ENCODE measurements at regions not wholly inside any gene's neighbourhood (a gene's known extent, or its start where the extent isn't known, plus 50 kb on each side); places are given as distances from the start of the nearest gene placed in this dataset.
"Not testable (repeated sequence)": the region's sequence is repeated elsewhere in the genome, so short reads cannot be mapped to it uniquely, and the experiment has no call there.

DNA sequence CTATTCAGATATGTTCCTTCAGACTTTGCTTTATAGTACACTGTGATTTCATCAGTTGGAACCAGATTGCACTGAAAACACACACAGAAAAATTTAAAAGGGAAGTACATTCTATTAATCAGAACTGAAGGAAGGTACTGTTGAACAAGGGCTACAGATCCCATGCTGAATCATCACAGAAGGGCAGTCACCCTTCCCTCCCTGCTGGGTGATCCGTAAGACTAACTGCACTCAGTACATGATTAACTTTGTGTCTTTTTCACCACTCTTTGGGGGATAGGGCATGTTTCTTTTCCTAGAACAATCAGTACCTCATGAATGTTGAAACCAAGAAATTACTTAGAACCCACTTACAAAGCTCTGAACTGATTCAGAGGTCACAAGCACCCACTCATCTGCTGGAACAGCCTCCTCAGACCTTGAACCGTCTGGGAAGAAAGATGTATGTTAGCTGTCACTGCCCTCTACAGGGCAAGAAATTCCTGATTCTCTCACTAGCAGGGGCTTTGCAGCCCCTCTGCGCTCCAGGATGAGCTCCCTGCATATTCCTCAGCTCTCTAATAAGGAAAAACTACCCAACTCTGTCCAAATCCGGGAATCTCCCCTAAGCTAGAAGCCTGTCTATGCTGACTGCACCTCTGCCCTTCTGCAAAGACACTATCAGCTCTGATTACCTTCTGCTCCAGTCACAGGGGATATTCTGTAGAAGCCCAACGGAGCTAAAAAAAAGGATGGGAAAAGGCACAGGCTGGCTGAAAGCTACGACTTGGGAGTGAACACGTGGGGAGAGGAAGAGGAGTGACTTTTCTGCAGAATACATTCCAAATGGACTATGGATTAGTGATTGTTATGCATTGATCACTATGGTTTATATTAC, 51.0 kb downstream of the IARS1 start:
- DNase-seq: no peak

GRCh38 chr9:92236915-92237314, 56.6 kb downstream of the IARS1 start:
- no peak for DNase-seq

More for the DNA sequence above, 51.0 kb downstream of the IARS1 start:
- TF ChIP-seq POLR2A (IDR thresholded peaks at IDR 0.05; ENCODE audit: low read length) (no peak), GATA1 (IDR thresholded peaks at IDR 0.05; ENCODE audit: low read depth, low read length) (no peak)

DNA sequence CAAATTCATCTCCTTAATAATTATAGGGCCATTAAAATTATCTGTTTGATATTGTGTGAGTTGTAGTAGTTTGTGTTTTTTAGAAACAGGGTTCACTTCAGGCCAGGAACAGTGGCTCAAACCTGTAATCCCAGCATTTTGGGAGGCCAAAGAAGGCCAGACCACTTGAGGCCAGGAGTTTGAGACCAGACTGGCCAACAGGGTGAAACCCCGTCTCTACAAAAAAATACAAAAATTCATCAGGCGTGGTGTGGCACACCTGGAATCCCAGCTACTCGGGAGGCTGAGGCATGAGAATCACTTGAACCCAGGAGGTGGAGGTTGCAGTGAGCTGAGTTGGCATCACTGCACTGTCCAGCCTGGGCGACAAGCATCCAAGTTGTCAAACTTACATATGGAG, 57.0 kb downstream of the IARS1 start:
- TF ChIP-seq POLR2A (IDR thresholded peaks at IDR 0.05; ENCODE audit: low read length) (no peak), GATA1 (IDR thresholded peaks at IDR 0.05; ENCODE audit: low read depth, low read length) (no peak)
- DNase-seq: no peak

More at GRCh38 chr9:92236915-92237314, 56.6 kb downstream of the IARS1 start:
- TF ChIP-seq POLR2A (IDR thresholded peaks at IDR 0.05; ENCODE audit: low read length) (no peak), GATA1 (IDR thresholded peaks at IDR 0.05; ENCODE audit: low read depth, low read length) (no peak)

DNA sequence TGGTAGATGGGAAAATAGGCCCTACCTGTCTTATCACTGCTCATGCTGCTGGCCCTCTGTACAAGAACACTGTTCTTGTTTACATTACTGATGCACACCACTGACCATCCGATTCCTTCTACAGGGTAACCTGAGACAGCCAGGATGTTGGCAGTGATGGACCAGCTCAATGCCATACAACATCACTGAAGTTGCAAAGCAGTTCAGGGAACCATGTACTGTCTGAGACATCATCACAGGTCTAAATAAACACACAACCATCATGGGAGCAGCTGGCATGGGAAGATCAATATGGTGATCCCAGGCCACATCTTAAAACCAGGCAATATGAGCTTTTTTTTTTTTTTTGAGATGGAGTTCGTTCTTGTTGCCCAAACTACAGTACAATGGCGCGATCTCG, 59.0 kb downstream of the IARS1 start:
- TF ChIP-seq GATA1 (IDR thresholded peaks at IDR 0.05; ENCODE audit: low read depth, low read length): no peak
- DNase-seq: no peak

- no peak for TF ChIP-seq POLR2A (IDR thresholded peaks at IDR 0.05; ENCODE audit: low read length)
- TF ChIP-seq GATA1 (IDR thresholded peaks at IDR 0.05; ENCODE audit: low read depth, low read length): no peak
- no peak for DNase-seq
These were observed 61.3 kb downstream of the IARS1 start for GRCh38 chr9:92232190-92232589.

DNA sequence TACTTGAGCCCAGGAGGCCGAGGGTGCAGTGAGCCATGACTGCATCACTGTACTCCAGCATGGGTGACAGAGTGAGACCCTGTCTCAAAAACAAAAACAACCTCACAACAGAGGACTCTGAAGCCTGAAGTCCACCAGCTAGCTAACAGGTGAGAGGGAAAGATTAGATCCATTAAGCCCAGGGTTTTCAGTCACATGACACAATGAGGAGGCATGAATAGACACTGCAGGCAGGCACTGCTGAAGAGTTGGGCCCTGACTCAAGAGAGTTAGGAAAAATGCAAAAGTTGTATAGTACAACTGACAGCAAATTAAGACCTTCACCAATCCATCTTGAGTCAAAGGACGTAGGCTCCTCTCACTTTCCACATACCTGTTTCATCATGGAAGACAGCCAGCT, 64.9 kb downstream of the IARS1 start:
- DNase-seq: no peak
- TF ChIP-seq POLR2A (IDR thresholded peaks at IDR 0.05; ENCODE audit: low read length): no peak
- TF ChIP-seq GATA1 (IDR thresholded peaks at IDR 0.05; ENCODE audit: low read depth, low read length): no peak

DNA sequence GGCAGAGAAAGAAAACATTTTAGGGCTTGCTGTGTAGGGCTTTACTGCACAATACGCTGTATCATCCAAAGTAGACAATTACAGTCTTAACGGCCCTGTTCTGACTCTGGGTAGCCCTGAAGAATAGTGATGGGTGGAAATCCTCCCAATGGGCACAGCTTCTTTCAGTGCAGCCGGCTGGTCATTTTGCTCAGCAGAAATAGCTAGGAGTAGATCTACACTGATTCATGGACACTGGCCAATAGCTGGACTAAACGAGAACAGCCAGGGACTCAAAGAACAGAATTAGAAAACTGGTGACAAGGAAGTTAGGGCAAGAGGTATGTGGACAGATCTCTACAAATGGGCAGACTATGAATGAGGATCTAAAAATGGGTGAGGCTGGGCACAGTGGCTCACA, 69.3 kb downstream of the IARS1 start:
- DNase-seq: no peak
- TF ChIP-seq GATA1 (IDR thresholded peaks at IDR 0.05; ENCODE audit: low read depth, low read length) (no peak), POLR2A (IDR thresholded peaks at IDR 0.05; ENCODE audit: low read length) (no peak)

- no peak for DNase-seq
- TF ChIP-seq GATA1 (IDR thresholded peaks at IDR 0.05; ENCODE audit: low read depth, low read length) (no peak), POLR2A (IDR thresholded peaks at IDR 0.05; ENCODE audit: low read length) (no peak)
These were observed 69.7 kb downstream of the IARS1 start for GRCh38 chr9:92223758-92224157.

- no peak for TF ChIP-seq POLR2A (IDR thresholded peaks at IDR 0.05; ENCODE audit: low read length)
- no peak for TF ChIP-seq GATA1 (IDR thresholded peaks at IDR 0.05; ENCODE audit: low read depth, low read length)
- no peak for DNase-seq
These were observed 84.6 kb downstream of the IARS1 start for GRCh38 chr9:92208693-92209524.

- no peak for TF ChIP-seq POLR2A (IDR thresholded peaks at IDR 0.05; ENCODE audit: low read length)
- no peak for TF ChIP-seq GATA1 (IDR thresholded peaks at IDR 0.05; ENCODE audit: low read depth, low read length)
- DNase-seq: no peak
These were observed 87.0 kb downstream of the IARS1 start for GRCh38 chr9:92206488-92206887.

GRCh38 chr9:92203887-92204286, 88.7 kb upstream of the SPTLC1 start:
- not testable (repeated sequence) for DNase-seq

- DNase-seq: not testable (repeated sequence)
These were observed 83.0 kb upstream of the SPTLC1 start for GRCh38 chr9:92198237-92198636.

GRCh38 chr9:92196909-92197308, 81.7 kb upstream of the SPTLC1 start:
- TF ChIP-seq POLR2A (IDR thresholded peaks at IDR 0.05; ENCODE audit: low read length) (no peak), GATA1 (IDR thresholded peaks at IDR 0.05; ENCODE audit: low read depth, low read length) (no peak)
- no peak for DNase-seq

- DNase-seq: no peak
- TF ChIP-seq POLR2A (IDR thresholded peaks at IDR 0.05; ENCODE audit: low read length): no peak
- TF ChIP-seq GATA1 (IDR thresholded peaks at IDR 0.05; ENCODE audit: low read depth, low read length): no peak
These were observed 81.2 kb upstream of the SPTLC1 start for GRCh38 chr9:92196400-92196799.

DNA sequence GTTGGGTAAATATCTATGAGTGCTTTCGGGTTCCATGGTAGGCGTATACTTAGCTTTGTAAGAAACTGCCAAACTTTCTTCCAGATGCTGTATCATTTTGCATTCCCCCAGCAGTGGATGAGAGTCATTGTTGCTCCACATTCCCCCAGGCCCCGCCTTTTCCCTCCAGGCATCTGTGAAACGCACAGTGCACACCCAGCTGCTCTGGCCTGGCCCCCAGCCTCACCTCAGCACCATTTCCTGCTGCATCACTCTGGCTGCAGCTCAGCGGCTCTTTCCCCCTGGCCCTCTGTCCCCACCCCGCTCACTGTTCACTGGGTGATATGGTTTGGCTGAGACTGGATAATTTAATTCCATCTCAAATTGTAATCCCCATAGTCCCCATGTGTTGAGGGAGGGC, 76.6 kb upstream of the SPTLC1 start:
- no peak for DNase-seq
- TF ChIP-seq GATA1 (IDR thresholded peaks at IDR 0.05; ENCODE audit: low read depth, low read length): no peak
- TF ChIP-seq POLR2A (IDR thresholded peaks at IDR 0.05; ENCODE audit: low read length): no peak

Measured in erythroblast (primary cell).